ENCODE measurements at regions not wholly inside any gene's neighbourhood (a gene's known extent, or its start where the extent isn't known, plus 50 kb on each side); places are given as distances from the start of the nearest gene placed in this dataset.

DNA sequence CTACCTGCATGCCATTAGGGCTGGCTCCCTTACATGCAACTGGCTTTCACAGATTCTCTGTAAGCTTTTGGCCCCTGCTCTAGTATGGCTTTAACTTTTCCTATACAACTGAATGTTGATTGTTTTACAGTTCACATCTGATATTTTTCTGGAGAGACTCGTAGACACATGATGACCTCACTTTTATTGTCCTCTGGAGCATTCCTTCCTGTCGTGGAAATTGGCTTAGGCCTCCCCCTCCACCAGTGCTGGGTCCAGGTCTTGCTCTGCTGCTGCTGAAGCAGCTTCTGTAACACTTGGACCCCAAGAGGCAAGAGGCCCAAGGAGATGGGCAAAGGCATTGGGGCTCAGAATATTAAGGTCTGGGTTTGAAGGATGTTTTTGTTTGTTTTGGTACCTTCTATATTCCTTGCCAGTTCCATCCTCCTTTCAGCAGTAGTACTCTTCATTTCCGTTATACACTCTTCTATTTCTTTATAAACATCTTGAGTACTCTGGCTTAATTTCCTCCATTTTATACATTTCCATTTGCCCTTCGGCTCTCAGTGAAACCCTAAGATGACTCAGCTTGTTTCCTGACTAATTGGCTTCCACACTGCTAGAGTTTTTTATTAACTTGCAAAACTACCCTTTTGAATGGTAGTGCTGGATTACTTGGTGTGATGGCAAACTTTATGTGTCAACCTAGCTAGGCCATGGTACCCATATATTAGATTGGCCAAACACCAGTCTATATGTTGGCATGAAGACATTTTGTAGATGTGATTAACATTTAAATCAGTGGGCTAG is 219.8 kb downstream of the CDCA7 start:
- no peak overlapping the region for H3K4me3 ChIP-seq (ENCODE audit: insufficient read length, low read depth)
- no peak overlapping the region for H3K9ac ChIP-seq (ENCODE audit: insufficient read length, low read depth)
- H3K4me1 ChIP-seq (ENCODE audit: insufficient read depth, insufficient read length): no peaks in the 10 kb centered on the region
- no peaks in the 10 kb centered on the region for H3K9me3 ChIP-seq (ENCODE audit: insufficient read depth, low read length)
- no peak for DNase-seq (ENCODE audit: low read depth, low spot score)
- TF ChIP-seq YY1 (IDR thresholded peaks at IDR 0.05; ENCODE audit: insufficient read depth, insufficient read length): no peak
- TF ChIP-seq ZNF274 (IDR thresholded peaks at IDR 0.05; ENCODE audit: low read depth, low read length): no peak
- no peak for TF ChIP-seq SUZ12 (IDR thresholded peaks at IDR 0.05; ENCODE audit: extremely low read depth, insufficient read depth, insufficient read length)
- no peaks in the 10 kb centered on the region for H3K27me3 ChIP-seq (ENCODE audit: insufficient read depth, insufficient read length)
- no peaks in the 10 kb centered on the region for H3K36me3 ChIP-seq (ENCODE audit: insufficient read depth, insufficient read length, low read length)

DNA sequence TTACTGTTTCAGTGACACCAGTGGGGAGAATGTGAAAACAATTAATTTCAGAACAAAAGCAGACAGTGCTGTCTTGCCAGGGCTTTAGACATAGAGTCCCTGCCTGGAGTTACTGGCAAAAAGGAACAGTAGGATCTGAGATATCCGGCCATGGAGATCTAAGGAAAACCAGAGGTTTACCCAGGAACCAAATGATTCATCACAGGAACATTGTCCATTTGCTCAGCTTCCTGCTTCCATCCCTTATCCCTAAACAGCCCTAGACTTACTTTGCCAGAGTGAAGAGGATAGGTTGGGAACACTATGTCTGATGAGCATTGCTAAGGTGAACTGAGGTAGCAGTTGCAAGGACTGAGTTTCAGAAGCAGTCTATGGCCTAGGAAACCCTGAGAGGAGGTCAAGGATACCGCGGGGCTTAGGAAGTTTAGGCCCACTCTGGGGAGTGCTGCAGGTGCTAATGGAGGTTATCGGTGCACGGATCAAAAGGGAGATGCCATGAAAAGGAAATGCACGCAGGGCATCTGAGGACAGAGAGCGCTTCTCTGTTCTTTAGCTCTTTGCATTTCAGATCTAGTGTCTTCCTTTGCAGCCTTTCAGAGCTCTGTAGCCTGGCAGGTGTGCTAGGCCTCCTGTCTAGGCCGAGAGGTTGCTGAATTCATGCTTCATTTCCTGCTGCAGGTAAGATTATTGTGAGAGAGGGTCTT is 223.9 kb downstream of the CDCA7 start:
- Histone ChIP-seq H3K4me3 (ENCODE audit: insufficient read length, low read depth) (no peak overlapping the region), H3K9me3 (ENCODE audit: insufficient read depth, low read length) (no peaks in the 10 kb centered on the region), H3K27me3 (ENCODE audit: insufficient read depth, insufficient read length) (no peaks in the 10 kb centered on the region), H3K9ac (ENCODE audit: insufficient read length, low read depth) (no peak overlapping the region), H3K4me1 (ENCODE audit: insufficient read depth, insufficient read length) (no peaks in the 10 kb centered on the region), H3K36me3 (ENCODE audit: insufficient read depth, insufficient read length, low read length) (no peaks in the 10 kb centered on the region)
- no peak for TF ChIP-seq YY1 (IDR thresholded peaks at IDR 0.05; ENCODE audit: insufficient read depth, insufficient read length)
- TF ChIP-seq ZNF274 (IDR thresholded peaks at IDR 0.05; ENCODE audit: low read depth, low read length): no peak
- TF ChIP-seq SUZ12 (IDR thresholded peaks at IDR 0.05; ENCODE audit: extremely low read depth, insufficient read depth, insufficient read length): no peak
- DNase-seq (ENCODE audit: low read depth, low spot score): no peak

DNA sequence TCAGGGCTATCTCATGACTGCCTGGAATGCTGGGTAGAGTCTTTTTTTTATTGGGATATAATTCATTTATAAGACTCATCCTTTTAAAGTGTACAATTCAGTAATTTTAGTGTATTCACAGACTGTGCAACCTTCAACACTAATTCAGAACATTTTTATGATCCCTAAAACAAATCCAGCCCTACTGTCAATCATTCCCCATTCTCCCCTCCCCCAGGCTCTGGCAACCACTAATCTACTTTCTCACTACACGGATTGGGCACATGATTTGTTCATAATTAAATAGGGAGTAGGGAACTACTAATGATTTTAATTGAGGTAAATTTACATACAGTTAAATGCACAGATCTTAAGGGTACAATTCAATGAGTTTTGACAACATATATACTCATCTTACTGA is 225.7 kb downstream of the CDCA7 start:
- H3K36me3 ChIP-seq (ENCODE audit: insufficient read depth, insufficient read length, low read length): no peaks in the 10 kb centered on the region
- TF ChIP-seq ZNF274 (IDR thresholded peaks at IDR 0.05; ENCODE audit: low read depth, low read length) (no peak), YY1 (IDR thresholded peaks at IDR 0.05; ENCODE audit: insufficient read depth, insufficient read length) (no peak), SUZ12 (IDR thresholded peaks at IDR 0.05; ENCODE audit: extremely low read depth, insufficient read depth, insufficient read length) (no peak)
- H3K4me3 ChIP-seq (ENCODE audit: insufficient read length, low read depth): no peak overlapping the region
- no peak overlapping the region for H3K9ac ChIP-seq (ENCODE audit: insufficient read length, low read depth)
- DNase-seq (ENCODE audit: low read depth, low spot score): no peak
- H3K9me3 ChIP-seq (ENCODE audit: insufficient read depth, low read length): no peaks in the 10 kb centered on the region
- H3K4me1 ChIP-seq (ENCODE audit: insufficient read depth, insufficient read length): no peaks in the 10 kb centered on the region
- no peaks in the 10 kb centered on the region for H3K27me3 ChIP-seq (ENCODE audit: insufficient read depth, insufficient read length)

DNA sequence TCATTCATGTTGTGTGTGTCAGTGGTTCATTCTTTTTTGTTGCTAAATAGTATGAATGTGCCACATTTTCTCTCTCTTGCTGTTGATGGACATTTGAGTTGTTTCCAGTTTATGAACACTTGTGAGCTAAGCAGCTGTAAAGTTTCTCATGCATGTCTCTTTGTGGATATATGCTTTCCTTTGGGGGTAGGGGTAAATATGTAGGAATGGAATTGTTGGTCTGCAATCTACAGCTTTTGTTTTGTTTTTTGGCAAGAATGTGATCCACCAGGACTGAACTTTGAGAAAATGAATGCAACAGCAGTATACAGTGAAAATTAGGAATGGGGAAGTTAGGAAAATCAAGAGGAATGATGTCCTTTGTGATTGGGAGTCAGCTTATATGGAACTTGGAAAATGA is 226.3 kb downstream of the CDCA7 start:
- Histone ChIP-seq H3K4me1 (ENCODE audit: insufficient read depth, insufficient read length) (no peaks in the 10 kb centered on the region), H3K36me3 (ENCODE audit: insufficient read depth, insufficient read length, low read length) (no peaks in the 10 kb centered on the region), H3K9ac (ENCODE audit: insufficient read length, low read depth) (no peak overlapping the region), H3K27me3 (ENCODE audit: insufficient read depth, insufficient read length) (no peaks in the 10 kb centered on the region), H3K9me3 (ENCODE audit: insufficient read depth, low read length) (no peaks in the 10 kb centered on the region), H3K4me3 (ENCODE audit: insufficient read length, low read depth) (no peak overlapping the region)
- DNase-seq (ENCODE audit: low read depth, low spot score): no peak
- TF ChIP-seq ZNF274 (IDR thresholded peaks at IDR 0.05; ENCODE audit: low read depth, low read length): no peak
- no peak for TF ChIP-seq YY1 (IDR thresholded peaks at IDR 0.05; ENCODE audit: insufficient read depth, insufficient read length)
- no peak for TF ChIP-seq SUZ12 (IDR thresholded peaks at IDR 0.05; ENCODE audit: extremely low read depth, insufficient read depth, insufficient read length)

DNA sequence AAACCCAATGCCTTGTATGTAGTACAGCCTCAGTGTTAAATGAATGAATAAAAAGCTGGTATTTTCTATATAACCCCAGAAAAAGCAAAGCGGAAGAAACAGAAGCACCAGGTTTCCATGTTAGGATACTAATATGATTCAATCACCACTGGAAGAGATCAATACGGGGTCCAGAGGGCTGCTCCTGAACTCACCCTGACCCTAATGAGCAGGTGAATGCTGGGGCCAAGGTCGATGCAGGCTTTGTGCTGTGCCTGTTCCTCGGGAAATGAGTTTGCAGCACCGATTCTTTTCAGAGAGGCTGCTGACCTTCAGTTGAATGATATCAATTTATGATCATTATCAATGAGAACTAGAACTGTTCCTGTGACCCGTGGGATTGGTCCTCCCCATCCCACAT is 228.5 kb downstream of the CDCA7 start:
- H3K9me3 ChIP-seq (ENCODE audit: insufficient read depth, low read length): no peaks in the 10 kb centered on the region
- H3K4me1 ChIP-seq (ENCODE audit: insufficient read depth, insufficient read length): no peaks in the 10 kb centered on the region
- no peaks in the 10 kb centered on the region for H3K27me3 ChIP-seq (ENCODE audit: insufficient read depth, insufficient read length)
- DNase-seq (ENCODE audit: low read depth, low spot score): no peak
- H3K9ac ChIP-seq (ENCODE audit: insufficient read length, low read depth): no peak overlapping the region
- H3K4me3 ChIP-seq (ENCODE audit: insufficient read length, low read depth): no peak overlapping the region
- TF ChIP-seq SUZ12 (IDR thresholded peaks at IDR 0.05; ENCODE audit: extremely low read depth, insufficient read depth, insufficient read length): no peak
- no peak for TF ChIP-seq YY1 (IDR thresholded peaks at IDR 0.05; ENCODE audit: insufficient read depth, insufficient read length)
- TF ChIP-seq ZNF274 (IDR thresholded peaks at IDR 0.05; ENCODE audit: low read depth, low read length): no peak
- H3K36me3 ChIP-seq (ENCODE audit: insufficient read depth, insufficient read length, low read length): no peaks in the 10 kb centered on the region

DNA sequence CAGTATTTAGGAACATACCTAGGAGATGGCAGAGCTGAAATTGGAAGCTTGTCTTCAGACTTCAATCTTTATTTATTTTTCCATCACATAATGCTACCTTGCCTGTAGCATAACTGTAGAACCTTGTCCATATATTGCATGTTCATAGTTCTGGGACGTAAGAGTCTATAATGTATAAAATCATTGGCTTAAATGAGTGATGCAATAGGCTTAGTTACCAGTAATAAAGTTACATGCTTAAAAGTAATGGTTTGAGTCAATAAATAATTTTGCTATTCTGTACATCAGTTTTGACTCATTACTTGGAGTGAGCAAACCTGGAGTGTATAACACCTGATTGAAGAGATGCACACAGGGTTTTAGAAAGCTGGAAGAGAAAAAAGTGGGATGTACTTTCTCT is 229.3 kb downstream of the CDCA7 start:
- DNase-seq (ENCODE audit: low read depth, low spot score): no peak
- Histone ChIP-seq H3K4me1 (ENCODE audit: insufficient read depth, insufficient read length) (no peaks in the 10 kb centered on the region), H3K27me3 (ENCODE audit: insufficient read depth, insufficient read length) (no peaks in the 10 kb centered on the region)

More for the DNA sequence above, 229.3 kb downstream of the CDCA7 start:
- Histone ChIP-seq H3K4me3 (ENCODE audit: insufficient read length, low read depth) (no peak overlapping the region), H3K36me3 (ENCODE audit: insufficient read depth, insufficient read length, low read length) (no peaks in the 10 kb centered on the region), H3K9ac (ENCODE audit: insufficient read length, low read depth) (no peak overlapping the region), H3K9me3 (ENCODE audit: insufficient read depth, low read length) (no peaks in the 10 kb centered on the region)
- TF ChIP-seq YY1 (IDR thresholded peaks at IDR 0.05; ENCODE audit: insufficient read depth, insufficient read length) (no peak), SUZ12 (IDR thresholded peaks at IDR 0.05; ENCODE audit: extremely low read depth, insufficient read depth, insufficient read length) (no peak), ZNF274 (IDR thresholded peaks at IDR 0.05; ENCODE audit: low read depth, low read length) (no peak)
